T follicular helper cell (primary cell): ENCODE measurements at regions not wholly inside any gene's neighbourhood (a gene's known extent, or its start where the extent isn't known, plus 50 kb on each side); places are given as distances from the start of the nearest gene placed in this dataset.
"Not testable (repeated sequence)": the region's sequence is repeated elsewhere in the genome, so short reads cannot be mapped to it uniquely, and the experiment has no call there.

Experiments
- DNase-seq: peaks from one replicate; pipeline ENCODE4 v3.0.0-alpha.2; 2020; ENCODE audit warnings: low read depth

DNA sequence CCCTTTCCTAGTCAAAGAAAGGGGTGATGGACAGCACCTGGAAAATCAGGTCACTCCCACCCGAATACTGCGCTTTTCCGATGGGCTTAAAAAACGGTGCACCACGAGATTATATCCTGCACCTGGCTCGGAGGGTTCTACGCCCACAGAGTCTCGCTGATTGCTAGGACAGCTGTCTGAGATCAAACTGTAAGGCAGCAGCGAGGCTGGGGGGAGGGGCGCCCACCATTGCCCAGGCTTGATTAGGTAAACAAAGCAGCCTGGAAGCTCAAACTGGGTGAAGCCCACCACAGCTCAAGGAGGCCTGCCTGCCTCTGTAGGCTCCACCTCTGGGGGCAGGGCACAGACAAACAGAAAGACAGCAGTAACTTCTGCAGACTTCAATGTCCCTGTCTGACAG is 783.4 kb downstream of the NSUN3 start:
- not testable (repeated sequence) for DNase-seq

DNA sequence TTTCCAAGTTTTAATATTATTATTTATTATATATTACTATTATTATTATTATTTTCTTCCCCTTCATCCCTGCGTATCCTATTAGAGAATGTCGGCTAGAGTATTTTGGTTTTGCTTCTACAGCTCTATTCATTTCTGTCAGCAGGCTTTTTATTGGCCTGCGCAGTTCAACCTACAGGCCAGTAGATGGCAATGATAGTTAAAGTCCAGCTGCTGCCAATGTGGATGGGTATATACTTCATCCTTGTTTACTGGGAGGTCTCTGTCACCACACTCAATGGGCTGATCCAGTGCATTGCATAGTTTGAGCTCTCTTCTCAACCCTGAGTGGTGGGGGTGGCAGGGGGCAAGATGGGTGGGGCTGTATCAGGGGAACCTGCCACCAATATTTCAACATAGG is 799.8 kb downstream of the NSUN3 start:
- no peak for DNase-seq

DNA sequence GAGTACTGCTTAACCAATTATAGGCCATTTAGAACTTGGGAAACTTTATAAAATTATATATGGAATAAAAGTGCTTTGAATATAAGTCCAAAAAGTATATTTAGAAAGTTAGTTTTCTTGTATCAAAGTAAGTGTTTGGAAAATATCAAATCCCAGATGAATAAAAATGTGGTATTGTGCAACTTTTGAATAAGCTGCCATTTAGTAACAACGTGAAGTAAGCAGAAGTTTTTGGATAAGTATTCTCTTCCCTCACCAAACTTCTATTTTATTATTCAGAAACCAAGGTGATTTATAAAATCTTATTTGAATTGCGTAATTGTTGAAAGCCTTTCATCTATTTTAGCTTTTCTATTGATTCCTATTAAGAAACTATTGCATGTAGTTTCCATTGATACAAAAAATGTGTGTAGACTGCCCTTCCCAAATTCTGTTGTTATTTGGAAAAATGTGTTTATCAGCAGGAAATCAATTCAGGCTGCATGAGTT is 806.2 kb downstream of the NSUN3 start:
- no peak for DNase-seq

DNA sequence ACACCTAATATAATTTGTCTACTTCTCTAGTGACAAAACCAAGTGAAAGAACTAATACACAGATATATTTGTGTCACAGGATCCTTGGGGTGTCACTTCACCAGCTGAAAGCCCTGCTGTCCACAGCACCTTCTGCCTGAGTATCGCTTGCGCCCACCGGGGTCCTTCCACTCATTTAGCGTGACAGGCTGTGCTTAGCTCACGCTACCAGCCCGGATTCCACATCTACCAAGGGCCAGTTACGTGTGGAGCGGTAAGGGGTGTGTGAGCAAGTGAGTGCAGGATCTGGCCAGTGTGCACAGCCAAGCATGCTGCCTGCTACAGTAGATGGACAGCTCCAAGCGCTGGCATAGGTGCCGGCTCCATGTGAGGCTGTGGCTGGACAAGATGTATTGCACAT is 810.9 kb downstream of the NSUN3 start:
- no peak for DNase-seq

DNA sequence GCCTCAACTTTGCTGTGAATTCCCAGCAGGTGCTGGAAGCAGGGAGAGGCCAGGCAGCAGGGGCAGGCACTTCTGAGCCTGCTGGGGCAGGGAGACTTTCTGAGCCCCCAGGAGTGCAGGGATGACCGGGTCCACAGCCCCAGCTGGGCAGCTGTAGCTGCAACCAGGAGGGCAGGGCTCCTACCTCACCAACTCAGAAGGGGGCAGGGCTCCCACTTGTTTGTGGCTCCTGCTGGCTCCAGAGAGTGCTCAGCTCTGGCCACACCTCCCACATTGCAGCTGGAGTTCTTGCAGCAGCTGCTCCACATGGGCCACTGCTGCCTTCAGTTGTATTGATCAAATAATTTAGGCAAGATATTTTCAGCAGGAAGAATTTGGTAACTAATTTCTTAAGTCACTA is 812.3 kb downstream of the NSUN3 start:
- no peak for DNase-seq

DNA sequence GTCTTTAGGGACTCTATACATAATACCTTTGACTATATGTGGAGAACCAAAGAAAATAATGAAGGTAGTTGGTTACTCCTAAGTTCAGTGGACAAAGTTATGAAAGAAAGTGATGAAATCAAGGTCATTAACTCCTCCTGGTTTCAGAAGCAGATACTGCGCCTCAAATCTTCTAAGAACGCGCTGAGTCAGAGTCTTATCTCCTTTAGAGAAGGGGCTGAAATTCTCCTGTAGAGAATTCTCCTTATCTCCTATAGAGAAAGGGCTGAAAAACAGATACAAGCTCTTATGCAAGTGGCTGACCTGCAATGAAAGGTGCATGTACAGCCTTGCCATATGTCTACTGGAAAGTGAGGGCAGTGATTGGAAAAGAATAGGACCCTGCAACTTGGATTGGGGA is 824.2 kb downstream of the NSUN3 start:
- no peak for DNase-seq

DNA sequence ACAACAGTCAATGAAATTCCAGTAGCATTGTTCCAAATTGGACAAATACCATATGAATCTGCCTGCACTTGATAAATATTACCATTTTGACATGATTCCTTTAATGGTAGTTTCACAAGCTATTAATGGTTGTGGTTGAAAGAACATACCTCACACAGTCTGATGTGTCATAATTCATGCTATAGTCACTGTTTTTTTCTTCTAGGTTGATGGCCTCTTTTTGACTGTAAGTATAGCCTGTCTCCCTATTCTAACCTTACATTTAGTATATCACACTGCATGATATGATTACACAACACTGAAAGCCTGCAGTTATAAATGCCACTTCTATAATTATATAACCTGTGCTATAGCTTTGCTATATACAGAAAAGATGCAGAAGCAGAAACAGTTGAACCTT is 834.1 kb downstream of the NSUN3 start:
- no peak for DNase-seq

DNA sequence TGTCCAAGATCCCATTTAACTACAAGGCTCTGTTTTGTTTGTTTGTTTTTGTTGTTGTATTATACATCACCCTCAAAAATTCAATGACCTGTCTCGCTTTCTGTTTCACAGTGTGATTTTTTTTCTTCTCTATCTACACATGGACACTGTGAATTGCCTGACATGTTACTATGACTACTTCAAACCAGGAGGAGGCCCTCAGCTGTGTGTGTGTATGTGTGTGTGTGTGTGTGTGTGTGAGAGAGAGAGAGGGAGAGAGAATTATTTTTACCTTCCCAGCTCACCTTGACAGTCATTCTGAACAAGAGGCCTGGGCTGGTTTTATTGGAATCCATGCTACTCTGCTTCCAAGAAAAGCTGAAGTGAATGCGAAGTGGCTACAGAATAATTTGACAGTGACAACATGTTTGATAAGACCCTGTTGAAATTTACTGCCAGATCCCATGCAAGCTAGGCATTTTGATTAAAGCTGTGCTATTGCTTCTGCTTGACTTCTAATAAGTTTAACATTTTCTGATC is 841.4 kb downstream of the NSUN3 start:
- no peak for DNase-seq

DNA sequence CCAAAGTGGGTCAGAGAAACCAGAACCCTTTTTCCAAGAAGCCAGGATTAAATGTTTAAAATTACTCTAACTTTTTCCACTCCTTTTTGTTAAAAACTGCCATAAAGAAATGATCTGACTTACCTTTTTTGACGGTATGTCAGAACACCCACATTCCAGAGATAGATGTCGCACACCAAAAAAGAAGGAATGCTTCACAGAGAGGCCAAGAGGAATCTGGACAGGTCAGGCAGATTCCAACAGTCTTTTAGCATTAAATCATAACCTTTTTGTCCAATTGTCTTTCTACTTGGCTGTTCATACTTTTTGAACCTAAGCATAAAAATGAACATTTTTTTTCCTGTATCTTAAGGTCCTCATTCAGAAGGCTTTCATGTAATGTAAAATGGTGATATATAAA is 846.9 kb downstream of the NSUN3 start:
- no peak for DNase-seq

DNA sequence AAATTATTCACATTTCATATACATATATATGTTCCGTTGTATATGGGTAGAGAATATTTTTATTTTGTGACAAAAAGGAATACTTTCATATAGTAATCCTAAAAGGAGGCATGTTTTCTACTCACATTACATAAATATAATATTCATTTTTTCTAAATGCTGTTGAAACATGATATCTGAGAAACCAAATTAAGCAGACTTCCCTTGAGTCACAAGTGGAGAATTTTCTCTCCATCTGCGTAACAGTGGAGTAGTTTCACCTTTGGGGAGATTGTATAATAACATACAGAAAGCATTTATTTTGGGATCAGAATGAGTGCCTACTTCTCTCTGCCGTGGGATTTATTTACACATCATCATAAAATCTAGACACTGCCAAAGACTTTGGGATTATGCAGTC is 849.8 kb downstream of the NSUN3 start:
- DNase-seq, result no peak

DNA sequence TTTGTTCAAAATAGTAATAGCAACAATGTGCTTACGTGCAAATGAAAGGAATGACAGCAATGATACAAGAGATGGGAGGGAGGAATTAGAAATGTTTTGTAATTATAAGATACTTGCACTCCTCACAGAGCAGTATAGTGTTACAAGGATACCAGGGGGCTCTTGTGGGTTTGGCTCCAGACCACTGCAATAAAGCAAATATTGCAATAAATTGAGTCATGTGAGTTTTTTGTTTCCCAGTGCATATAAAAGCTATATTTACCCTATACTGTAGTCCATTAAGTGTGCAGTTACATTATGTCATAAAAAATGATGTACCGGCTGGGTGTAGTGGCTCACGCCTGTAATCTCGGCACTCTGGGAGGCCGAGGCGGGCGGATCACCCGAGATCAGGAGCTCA is 864.3 kb downstream of the NSUN3 start:
- DNase-seq, result no peak

DNA sequence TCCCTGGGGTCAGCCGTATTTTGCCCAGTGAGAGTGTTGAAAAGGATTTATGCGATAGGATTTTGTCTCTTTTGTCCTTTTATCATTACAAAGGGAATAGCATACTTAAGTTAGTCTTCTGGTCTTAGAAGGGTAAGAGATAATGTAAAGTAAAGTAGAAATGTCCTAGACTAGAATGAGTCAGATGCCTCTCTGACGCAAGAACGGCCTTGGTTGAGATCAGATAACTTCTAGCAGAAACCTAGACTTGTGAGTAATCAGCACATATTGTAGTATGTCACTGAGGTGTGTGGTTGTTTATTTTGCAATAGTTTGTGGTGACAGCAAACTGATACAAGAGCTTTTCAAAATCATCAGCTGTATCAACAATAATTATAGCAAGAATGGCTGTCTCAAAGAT is 866.1 kb downstream of the NSUN3 start:
- no peak for DNase-seq

DNA sequence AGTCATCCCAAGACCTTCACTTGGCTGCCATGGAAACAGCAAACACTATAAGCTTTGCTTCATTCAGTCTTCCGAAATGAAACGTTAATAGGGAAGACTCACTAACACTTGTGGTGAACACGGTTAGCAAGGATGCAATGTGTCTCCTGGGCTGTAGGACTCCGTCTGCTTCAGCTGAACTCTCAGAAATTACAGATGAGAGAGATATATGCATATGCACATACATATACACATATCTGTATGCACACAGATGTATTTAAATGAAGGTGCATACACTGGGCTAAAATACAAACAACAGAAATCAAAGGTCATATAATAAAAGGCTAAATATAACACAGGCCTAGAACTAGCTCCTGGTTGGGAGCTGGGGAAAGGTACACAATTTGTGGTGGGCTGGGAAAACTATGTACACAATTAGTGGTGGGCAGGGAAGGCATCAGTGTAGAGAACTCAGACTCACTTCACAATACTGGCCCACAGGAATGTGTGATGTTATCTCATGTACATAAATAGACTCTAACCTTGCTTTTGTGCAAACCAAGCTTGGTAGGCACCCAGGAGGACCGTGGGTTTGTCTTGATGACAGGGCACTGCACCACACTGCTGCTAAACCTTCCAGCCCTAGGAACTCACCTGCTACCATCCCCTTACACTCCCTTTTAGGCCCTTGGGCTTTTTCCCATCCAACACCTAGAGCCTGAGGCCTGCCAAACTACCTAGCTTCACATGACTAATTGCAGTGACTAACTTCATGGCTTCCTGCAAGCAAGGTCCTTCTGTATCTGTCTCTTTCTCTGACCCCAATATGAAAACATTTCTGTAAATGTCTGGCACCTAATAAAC is 873.1 kb downstream of the NSUN3 start:
- no peak for DNase-seq

DNA sequence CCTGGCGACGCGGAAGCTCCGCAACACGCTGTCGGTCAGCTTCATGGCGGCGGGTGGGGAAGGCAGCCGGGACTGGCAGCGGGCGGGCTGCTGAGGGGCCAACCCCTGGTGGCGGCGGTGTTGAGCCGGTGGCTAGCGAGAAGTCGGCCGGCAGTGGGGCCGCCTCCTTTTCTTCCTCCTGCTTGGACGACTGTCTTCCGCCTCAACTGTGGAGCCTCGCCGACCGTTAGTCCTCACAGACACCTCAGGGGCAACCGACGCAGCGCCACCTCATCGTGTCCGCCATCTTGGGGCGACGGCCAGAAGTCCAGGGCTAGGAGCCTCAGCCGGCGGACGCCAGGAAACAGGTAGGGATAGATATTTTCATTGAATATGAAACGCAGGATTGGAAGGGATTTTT is 875.1 kb downstream of the NSUN3 start:
- no peak for DNase-seq

DNA sequence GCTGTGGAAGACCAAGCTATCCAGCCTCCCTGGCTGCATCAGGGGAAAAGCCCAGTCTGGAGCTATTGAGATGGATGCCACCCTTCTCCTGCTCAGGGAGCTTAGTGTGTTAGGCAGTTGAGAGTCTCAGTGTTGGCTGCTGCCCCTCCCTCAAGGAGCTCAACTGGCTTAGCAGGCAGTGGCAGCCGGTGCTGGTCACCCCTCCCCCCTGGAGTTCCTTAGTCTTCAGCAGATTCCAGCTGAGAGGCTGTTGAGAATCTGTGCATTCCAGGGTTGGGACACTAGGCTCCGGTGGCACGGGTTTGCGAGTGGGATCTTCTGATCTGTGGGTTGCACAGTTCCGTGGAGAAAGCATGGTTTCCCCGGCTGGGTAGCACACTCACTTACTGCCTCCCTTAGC is 883.8 kb downstream of the NSUN3 start:
- DNase-seq, result no peak

DNA sequence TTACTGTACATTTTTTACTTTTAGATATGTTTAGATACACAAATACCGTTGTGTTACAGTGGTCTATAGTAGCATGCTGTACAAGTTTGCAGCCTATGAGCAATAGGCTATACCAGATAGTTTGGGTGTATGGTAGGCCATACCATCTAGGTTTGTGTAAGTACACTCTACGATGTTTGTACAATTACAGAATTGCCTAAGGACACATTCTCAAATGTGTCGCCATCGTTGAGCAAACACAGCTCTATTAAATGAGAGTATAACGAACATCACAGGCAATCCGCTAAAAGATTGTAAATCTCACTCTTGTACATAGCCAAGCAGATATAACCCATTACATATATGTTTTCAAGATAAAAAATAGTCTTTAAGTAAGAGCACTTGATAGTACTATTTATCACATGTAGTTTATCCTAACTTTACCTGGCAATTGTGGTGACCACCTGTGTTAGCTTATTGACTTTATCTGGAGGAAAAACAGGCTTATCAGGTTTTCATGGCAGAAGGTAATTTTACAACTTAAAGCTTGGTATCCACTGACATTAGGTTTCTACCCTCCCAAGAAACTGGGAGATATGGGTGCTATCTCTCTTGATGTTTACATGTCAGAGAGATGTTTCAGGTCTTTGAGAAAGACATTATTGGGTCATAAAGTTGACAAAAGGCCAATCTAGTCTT is 898.7 kb downstream of the NSUN3 start:
- DNase-seq, result no peak

DNA sequence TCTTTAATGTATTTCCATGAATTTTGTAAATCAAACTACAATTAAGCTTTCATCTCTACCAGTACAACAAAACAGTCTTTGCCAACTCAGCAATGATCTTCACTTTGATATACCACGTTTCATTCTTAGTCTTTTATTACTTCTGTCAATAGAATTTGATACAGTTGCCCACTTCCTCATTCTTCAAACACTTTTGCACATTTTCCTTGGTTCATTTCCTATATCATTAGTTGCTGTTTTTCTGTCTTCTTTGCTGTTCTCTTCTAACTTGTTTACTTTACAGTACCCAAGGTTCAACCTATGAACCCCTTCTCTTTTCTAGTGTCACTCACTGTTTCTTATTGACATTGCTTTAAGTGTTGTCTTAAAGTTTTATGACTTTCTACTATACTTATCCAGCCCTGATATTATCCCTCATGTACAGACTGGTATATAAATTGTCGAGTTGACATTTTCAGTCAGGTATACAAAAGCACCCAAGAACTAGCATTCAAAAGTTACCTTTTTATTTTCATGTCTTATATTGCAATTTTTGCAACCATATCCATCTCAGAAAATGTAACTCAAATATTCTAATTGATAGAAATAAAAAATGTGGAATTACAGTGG is 903.1 kb downstream of the NSUN3 start:
- DNase-seq, result no peak

DNA sequence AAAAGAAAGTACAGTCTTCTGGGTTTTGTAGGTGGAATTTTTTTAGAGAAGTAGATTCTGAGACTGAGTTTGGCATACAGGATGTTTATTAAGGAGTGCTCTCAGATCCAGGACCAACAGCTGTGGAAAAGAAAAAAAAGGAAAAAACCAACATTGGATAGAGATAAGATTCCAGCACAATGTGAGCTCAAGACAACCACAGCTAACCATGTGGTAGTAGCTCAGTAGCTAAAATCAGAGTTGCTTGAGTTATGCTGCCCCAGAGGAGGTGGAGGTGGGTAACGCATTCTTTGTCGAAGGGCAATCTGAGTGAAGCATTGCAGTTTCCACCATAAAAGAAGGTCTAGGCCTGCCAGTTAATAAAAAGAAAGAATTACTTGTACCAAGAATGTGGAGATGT is 904.3 kb downstream of the NSUN3 start:
- DNase-seq, result no peak

DNA sequence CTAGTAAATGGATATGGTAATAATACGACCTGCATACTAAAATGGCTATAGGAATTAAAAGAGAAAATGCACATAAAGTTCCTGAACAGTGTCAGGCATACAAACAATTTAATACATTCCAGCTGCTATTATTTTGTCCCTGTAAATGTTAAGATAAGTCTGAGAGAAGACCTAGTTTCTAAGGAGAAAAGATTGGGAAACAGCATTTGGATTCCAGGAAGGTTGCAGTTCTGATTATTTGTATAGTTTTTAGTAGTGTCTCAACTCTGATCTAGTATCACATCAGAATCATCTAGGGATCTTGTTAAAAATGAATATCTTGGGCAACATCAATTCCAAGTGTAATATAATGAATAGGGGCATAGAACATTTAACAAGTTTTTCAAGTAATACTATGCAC is 905.7 kb downstream of the NSUN3 start:
- DNase-seq, result no peak

DNA sequence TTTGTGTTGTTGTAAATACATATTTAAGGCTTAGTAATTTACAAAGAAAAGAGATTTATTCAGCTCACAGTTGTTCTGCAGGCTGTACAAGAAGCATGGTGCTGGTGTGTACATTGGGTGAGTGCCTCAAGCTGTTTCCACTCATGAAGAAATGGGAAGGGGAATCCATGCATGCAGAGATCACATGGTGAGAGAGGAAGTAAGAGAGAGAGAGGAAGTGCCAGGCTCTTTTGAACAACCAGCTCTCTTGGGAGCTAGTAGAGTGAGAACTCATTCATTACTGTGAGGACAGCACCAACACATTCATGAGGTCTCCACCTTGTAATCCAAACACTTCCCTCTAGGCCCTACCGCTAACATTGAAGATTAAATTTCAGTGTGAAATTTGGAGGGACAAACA is 909.2 kb downstream of the NSUN3 start:
- DNase-seq, result no peak

DNA sequence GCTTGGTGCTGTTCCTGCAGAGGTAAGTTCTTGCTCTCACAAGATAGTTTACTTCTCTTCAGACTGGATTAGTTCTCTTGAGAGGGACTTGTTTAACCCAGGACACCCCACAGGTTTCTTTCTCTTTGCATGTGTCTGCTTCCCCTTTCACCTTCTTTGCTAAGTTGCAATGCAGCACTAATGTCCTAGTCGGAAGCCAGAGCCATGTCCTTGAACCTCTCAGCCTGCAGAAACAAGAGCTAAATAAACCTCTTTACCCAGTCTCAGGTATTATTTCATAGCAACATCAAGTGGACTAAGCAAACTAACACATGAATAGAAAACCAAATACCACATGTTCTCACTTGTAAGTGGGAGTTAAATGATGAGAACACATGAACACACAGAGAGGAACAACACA is 915.2 kb downstream of the NSUN3 start:
- DNase-seq, result no peak

DNA sequence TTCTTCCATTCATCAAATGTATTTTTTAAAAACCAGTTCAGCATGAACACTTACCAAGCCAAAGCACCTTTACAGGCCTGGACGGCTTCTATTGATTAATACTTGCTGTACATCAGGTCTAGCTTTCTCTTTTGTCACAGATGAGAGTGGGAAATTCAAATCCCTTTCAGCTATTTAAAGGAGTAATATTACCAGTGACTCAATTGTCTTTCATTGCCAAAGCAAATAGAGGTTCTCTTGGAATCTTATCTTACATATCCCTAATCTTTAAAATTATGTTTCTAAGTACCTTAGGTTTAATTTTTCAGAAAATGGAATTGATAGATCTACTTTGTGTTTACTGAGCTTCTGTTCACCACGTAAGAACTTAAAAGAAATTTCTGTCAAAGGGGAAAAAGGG is 922.9 kb downstream of the NSUN3 start:
- no peak for DNase-seq
